ENCODE measurements at regions not wholly inside any gene's neighbourhood (a gene's known extent, or its start where the extent isn't known, plus 50 kb on each side); places are given as distances from the start of the nearest gene placed in this dataset.

DNA sequence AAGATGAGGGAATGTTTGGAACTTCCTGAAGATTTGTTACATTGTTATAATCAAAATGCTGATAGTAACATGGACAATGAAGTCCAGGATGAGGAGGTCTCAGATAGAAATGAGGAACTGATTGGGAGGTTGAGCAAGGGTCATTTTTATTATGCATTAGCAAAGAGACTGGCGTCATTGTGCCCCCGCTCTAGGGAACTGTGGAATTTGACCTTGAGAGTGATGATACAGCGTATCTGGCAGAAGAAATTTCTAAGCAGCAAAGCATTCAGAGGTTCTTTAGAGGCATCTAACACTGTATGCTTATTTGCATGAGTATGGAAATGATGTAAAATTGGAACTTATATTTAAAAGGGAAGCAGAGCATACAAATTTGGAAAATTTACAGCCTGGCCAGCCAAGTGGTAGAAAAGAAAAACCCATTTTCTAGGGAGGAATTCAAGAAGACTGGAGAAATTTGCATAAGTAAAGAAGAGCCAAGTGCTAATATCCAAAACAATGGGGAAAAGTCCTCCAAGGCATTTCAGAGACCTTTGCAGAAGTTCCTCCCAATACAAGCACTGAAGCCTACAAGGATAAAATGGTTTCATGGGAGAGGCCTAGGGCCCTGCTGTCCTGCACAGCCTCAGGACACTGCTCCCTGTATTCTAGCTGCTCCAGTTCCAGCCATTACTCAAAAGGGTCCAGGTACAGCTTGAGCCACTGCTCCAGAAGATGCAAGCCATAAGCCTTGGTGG is 483.0 kb upstream of the NDST4 start:
- TF ChIP-seq, protein P1, sequence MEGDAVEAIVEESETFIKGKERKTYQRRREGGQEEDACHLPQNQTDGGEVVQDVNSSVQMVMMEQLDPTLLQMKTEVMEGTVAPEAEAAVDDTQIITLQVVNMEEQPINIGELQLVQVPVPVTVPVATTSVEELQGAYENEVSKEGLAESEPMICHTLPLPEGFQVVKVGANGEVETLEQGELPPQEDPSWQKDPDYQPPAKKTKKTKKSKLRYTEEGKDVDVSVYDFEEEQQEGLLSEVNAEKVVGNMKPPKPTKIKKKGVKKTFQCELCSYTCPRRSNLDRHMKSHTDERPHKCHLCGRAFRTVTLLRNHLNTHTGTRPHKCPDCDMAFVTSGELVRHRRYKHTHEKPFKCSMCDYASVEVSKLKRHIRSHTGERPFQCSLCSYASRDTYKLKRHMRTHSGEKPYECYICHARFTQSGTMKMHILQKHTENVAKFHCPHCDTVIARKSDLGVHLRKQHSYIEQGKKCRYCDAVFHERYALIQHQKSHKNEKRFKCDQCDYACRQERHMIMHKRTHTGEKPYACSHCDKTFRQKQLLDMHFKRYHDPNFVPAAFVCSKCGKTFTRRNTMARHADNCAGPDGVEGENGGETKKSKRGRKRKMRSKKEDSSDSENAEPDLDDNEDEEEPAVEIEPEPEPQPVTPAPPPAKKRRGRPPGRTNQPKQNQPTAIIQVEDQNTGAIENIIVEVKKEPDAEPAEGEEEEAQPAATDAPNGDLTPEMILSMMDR (IDR thresholded peaks at IDR 0.05): no peak
- no peak for TF ChIP-seq EP300 (IDR thresholded peaks at IDR 0.05; ENCODE audit: low read depth)
- TF ChIP-seq POLR2A (IDR thresholded peaks at IDR 0.05): no peak

Data from transverse colon (tissue), 3 donors.